ENCODE measurements at regions not wholly inside any gene's neighbourhood (a gene's known extent, or its start where the extent isn't known, plus 50 kb on each side); places are given as distances from the start of the nearest gene placed in this dataset.

- TF ChIP-seq CTCF (IDR thresholded peaks at IDR 0.05) = no peak
- H3K79me2 ChIP-seq (ENCODE audit: insufficient read depth, low read length) = no peaks in the 10 kb centered on the region
- intact Hi-C loops (cut with micrococcal nuclease) = no loop called here
- no peak overlapping the region for H2AFZ ChIP-seq (ENCODE audit: insufficient read depth, low read depth, low read length, poor library complexity, severe bottlenecking)
- WGBS (ENCODE audit: insufficient coverage) = no CpG with 5 or more reads among the region's 2 CpGs
- no peaks in the 10 kb centered on the region for H3K27me3 ChIP-seq (ENCODE audit: control insufficient read depth in 2 of 2, insufficient read depth in 2 of 2, low read length in 2 of 2)
- no peaks in the 10 kb centered on the region for H3K4me1 Mint-ChIP-seq
- H3K9me3 Mint-ChIP-seq = peaks cover 0 to 2% (median 0%) of the 10 kb centered on the region in 7 donors
- H3K4me1 ChIP-seq (ENCODE audit: control insufficient read depth in 1 of 2, insufficient read depth in 2 of 2, low read length in 2 of 2) = no peaks in the 10 kb centered on the region
- no peaks in the 10 kb centered on the region for H3K36me3 Mint-ChIP-seq
- H3K9me3 ChIP-seq (replicated peaks in 1 of 2; ENCODE audit: control insufficient read depth in 1 of 2, insufficient read depth in 1 of 2, low read length in 2 of 2) = peaks cover 0 to 2% of the 10 kb centered on the region in 2 donors
- H3K4me3 ChIP-seq (replicated peaks in 1 of 3; ENCODE audit: low read depth in 2 of 3, low read length in 3 of 3) = no peak overlapping the region
- H3K27ac Mint-ChIP-seq = no peak overlapping the region
- H3K4me3 Mint-ChIP-seq = no peak overlapping the region
- no peak overlapping the region for H3K27ac ChIP-seq (ENCODE audit: low read depth in 1 of 2, low read length in 2 of 2)
- no peak overlapping the region for H3K4me2 ChIP-seq (replicated peaks; ENCODE audit: extremely low read depth, low read length, poor library complexity, severe bottlenecking)
- no peaks in the 10 kb centered on the region for H3K27me3 Mint-ChIP-seq (ENCODE audit: low read depth in 3 of 3)
- H3K36me3 ChIP-seq (replicated peaks in 1 of 2; ENCODE audit: control insufficient read depth in 1 of 2, insufficient read depth in 2 of 2, low read length in 2 of 2) = no peaks in the 10 kb centered on the region
- no peak for DNase-seq
- no peaks in the 10 kb centered on the region for H4K20me1 ChIP-seq (ENCODE audit: insufficient read depth, low read length)
- no peak overlapping the region for H3K9ac ChIP-seq (ENCODE audit: insufficient read depth, low read length, poor library complexity, severe bottlenecking)
Measured at GRCh38 chr2:162974771-162975170, 136.2 kb upstream of the KCNH7 start.

GRCh38 chr2:162972383-162972782, 133.8 kb upstream of the KCNH7 start:
- Histone ChIP-seq H3K27me3 (ENCODE audit: control insufficient read depth in 2 of 2, insufficient read depth in 2 of 2, low read length in 2 of 2) (no peaks in the 10 kb centered on the region), H3K36me3 (replicated peaks in 1 of 2; ENCODE audit: control insufficient read depth in 1 of 2, insufficient read depth in 2 of 2, low read length in 2 of 2) (no peaks in the 10 kb centered on the region), H3K9me3 (replicated peaks in 1 of 2; ENCODE audit: control insufficient read depth in 1 of 2, insufficient read depth in 1 of 2, low read length in 2 of 2) (no peaks in the 10 kb centered on the region), H3K27ac (ENCODE audit: low read depth in 1 of 2, low read length in 2 of 2) (no peak overlapping the region), H3K4me3 (replicated peaks in 1 of 3; ENCODE audit: low read depth in 2 of 3, low read length in 3 of 3) (no peak overlapping the region), H3K4me1 (ENCODE audit: control insufficient read depth in 1 of 2, insufficient read depth in 2 of 2, low read length in 2 of 2) (no peaks in the 10 kb centered on the region), H3K4me2 (replicated peaks; ENCODE audit: extremely low read depth, low read length, poor library complexity, severe bottlenecking) (no peak overlapping the region), H4K20me1 (ENCODE audit: insufficient read depth, low read length) (no peaks in the 10 kb centered on the region), H3K79me2 (ENCODE audit: insufficient read depth, low read length) (no peaks in the 10 kb centered on the region), H2AFZ (ENCODE audit: insufficient read depth, low read depth, low read length, poor library complexity, severe bottlenecking) (no peak overlapping the region), H3K9ac (ENCODE audit: insufficient read depth, low read length, poor library complexity, severe bottlenecking) (no peak overlapping the region)
- Mint-ChIP-seq H3K27ac (no peak overlapping the region), H3K27me3 (ENCODE audit: low read depth in 3 of 3) (no peaks in the 10 kb centered on the region), H3K36me3 (no peaks in the 10 kb centered on the region), H3K4me3 (no peak overlapping the region), H3K9me3 (peaks cover 0 to 2% (median 0%) of the 10 kb centered on the region in 7 donors), H3K4me1 (no peaks in the 10 kb centered on the region)
- intact Hi-C loops (cut with micrococcal nuclease) = no loop called here
- TF ChIP-seq CTCF (IDR thresholded peaks at IDR 0.05) = no peak
- DNase-seq = no peak
- WGBS (ENCODE audit: insufficient coverage) = no CpG with 5 or more reads among the region's 1 CpG

Data from CD14-positive monocyte (primary cell).